K562 (cell line): ENCODE measurements at regions not wholly inside any gene's neighbourhood (a gene's known extent, or its start where the extent isn't known, plus 50 kb on each side); places are given as distances from the start of the nearest gene placed in this dataset.

Experiments used
- CCNT2 ChIP-seq: IDR thresholded peaks from 2 replicates; pipeline ENCODE4 v1.6.1; 2011; ENCODE audit warnings: borderline replicate concordance, low read depth, mild to moderate bottlenecking, moderate library complexity, mixed read lengths, low read length; ENCODE audit not compliant: insufficient read length; ENCODE audit errors: extremely low read depth
- CREB1 ChIP-seq, 2 experiments: sonication (generic) in 1 of 2; formaldehyde crosslinking in 1 of 2; IDR thresholded peaks; 2 replicates each; pipeline versions ENCODE4 v1.6.1 to v1.8.0; 2012 to 2022; ENCODE audit warnings: inconsistent platforms in 1 of 2, mild to moderate bottlenecking in 1 of 2, missing genetic modification reagents in 1 of 2, moderate library complexity in 1 of 2
- ETV1 ChIP-seq: fragments of 450-650 bp; conservative IDR thresholded peaks from 2 replicates; pipeline ENCODE4 v1.6.1; 2016; ENCODE audit warnings: missing genetic modification characterization, control low read depth, low read depth, missing compliant biosample characterization
- HLTF ChIP-seq: fragments of 450-650 bp; IDR thresholded peaks from 2 replicates; pipeline ENCODE4 v1.6.1; 2016
- HOMEZ ChIP-seq: fragments of 250-450 bp; sonication (Bioruptor Pico); IDR thresholded peaks from 2 replicates; pipeline ENCODE4 v1.4.0; 2020; ENCODE audit warnings: mild to moderate bottlenecking, moderate library complexity
- KDM2B ChIP-seq: fragments of 250-450 bp; sonication (Bioruptor Pico); IDR thresholded peaks from 2 replicates; pipeline ENCODE4 v1.8.0; 2021; ENCODE audit warnings: mild to moderate bottlenecking, moderate library complexity
- MAFG ChIP-seq: fragments of 450-650 bp; conservative IDR thresholded peaks from 2 replicates; pipeline ENCODE4 v1.6.1; 2016; ENCODE audit warnings: missing genetic modification characterization, missing compliant biosample characterization
- MCM5 ChIP-seq: fragments of 450-650 bp; IDR thresholded peaks from 2 replicates; pipeline ENCODE4 v1.6.1; 2016; ENCODE audit warnings: low read depth
- PRMT5 ChIP-seq: sonication (generic); formaldehyde crosslinking; IDR thresholded peaks from 2 replicates; pipeline ENCODE4 v1.5.0; 2020; ENCODE audit warnings: missing genetic modification reagents
- SMARCA5 ChIP-seq: fragments of 450-650 bp; IDR thresholded peaks from 2 replicates; pipeline ENCODE4 v1.6.1; 2016
- TAF1 ChIP-seq: IDR thresholded peaks from 2 replicates; pipeline ENCODE4 v1.6.1; 2011; ENCODE audit warnings: mild to moderate bottlenecking, low read length, moderate library complexity; ENCODE audit not compliant: insufficient read depth, control insufficient read depth, severe bottlenecking; ENCODE audit errors: extremely low read depth
- THRB ChIP-seq: fragments of 450-650 bp; formaldehyde crosslinking; conservative IDR thresholded peaks from 2 replicates; pipeline ENCODE4 v1.4.0; 2022; ENCODE audit warnings: mild to moderate bottlenecking, missing genetic modification characterization
- XRCC5 ChIP-seq: fragments of 200-400 bp; formaldehyde crosslinking; IDR thresholded peaks from 2 replicates; pipeline ENCODE4 v1.6.1; 2017; ENCODE audit warnings: low read depth, mild to moderate bottlenecking, low read length
- ZBTB9 ChIP-seq: fragments of 450-650 bp; formaldehyde crosslinking; IDR thresholded peaks from 2 replicates; pipeline ENCODE4 v1.4.0; 2020; ENCODE audit warnings: mild to moderate bottlenecking, moderate library complexity
- ZFP30 ChIP-seq: fragments of 250-450 bp; sonication (Bioruptor Pico); IDR thresholded peaks from 2 replicates; pipeline ENCODE4 v1.8.0; 2022; ENCODE audit warnings: moderate library complexity, mild to moderate bottlenecking, inconsistent platforms, borderline replicate concordance
- ZNF592 ChIP-seq: fragments of 450-650 bp; IDR thresholded peaks from 2 replicates; pipeline ENCODE4 v1.6.1; 2017; ENCODE audit warnings: antibody characterized with exemption, mild to moderate bottlenecking
- ZNF79 ChIP-seq: fragments of 250-450 bp; sonication (Bioruptor Pico); IDR thresholded peaks from 2 replicates; pipeline ENCODE4 v1.4.0; 2020; ENCODE audit warnings: low read depth, mild to moderate bottlenecking, moderate library complexity

- TF ChIP-seq ZNF592 (0 out of 2 replicates have a peak, but pooled peaks have one; percentile 36), SMARCA5 (peak; percentile 16; the same call in 1 of the 2 replicates), ZBTB9 (CRISPR knock-in tag) (0 out of 2 replicates have a peak, but pooled peaks have one; percentile 40), TAF1 (no peak), MAFG (tag) (no peak), MCM5 (no peak), HLTF (0 out of 2 replicates have a peak, but pooled peaks have one; percentile 51), ETV1 (tag) (peak; percentile 17), THRB (CRISPR knock-in tag) (peak; percentile 83; the same call in 1 of the 2 replicates), ZFP30 (CRISPR knock-in tag) (0 out of 2 replicates have a peak, but pooled peaks have one; percentile 49), XRCC5 (no peak), CREB1 (IDR thresholded peaks at IDR 0.05) (no peak), CREB1 (CRISPR knock-in tag; IDR thresholded peaks at IDR 0.05) (no peak), HOMEZ (CRISPR knock-in tag) (no peak), ZNF79 (0 out of 2 replicates have a peak, but pooled peaks have one; percentile 19), PRMT5 (no peak), CCNT2 (no peak), KDM2B (CRISPR knock-in tag) (no peak)
Measured at GRCh38 chr6:14797875-14798593, 447.8 kb upstream of the JARID2 start (continued).
